Activated T-cell treated with anti-CD3 and anti-CD28 coated beads for 48 hours (primary cell): ENCODE measurements at regions not wholly inside any gene's neighbourhood (a gene's known extent, or its start where the extent isn't known, plus 50 kb on each side); places are given as distances from the start of the nearest gene placed in this dataset.

Experiments used
- DNase-seq: peaks from one replicate; pipeline ENCODE4 v3.0.0-alpha.2; 2020; ENCODE audit warnings: low read depth

GRCh38 chr2:120607506-120607905 is 128.2 kb upstream of the GLI2 start:
- no peak for DNase-seq

GRCh38 chr2:120607996-120608395 is 127.7 kb upstream of the GLI2 start:
- no peak for DNase-seq

GRCh38 chr2:120609826-120610395 is 125.8 kb upstream of the GLI2 start:
- no peak for DNase-seq

GRCh38 chr2:120611016-120611415 is 124.7 kb upstream of the GLI2 start:
- DNase-seq, result no peak

GRCh38 chr2:120611961-120612360 is 123.7 kb upstream of the GLI2 start:
- DNase-seq, result no peak

GRCh38 chr2:120612471-120612870 is 123.2 kb upstream of the GLI2 start:
- no peak for DNase-seq

- no peak for DNase-seq
Measured at GRCh38 chr2:120612931-120613330, 122.7 kb upstream of the GLI2 start.

- DNase-seq, result no peak
Measured at GRCh38 chr2:120613742-120614571, 121.7 kb upstream of the GLI2 start.

GRCh38 chr2:120614901-120615300 is 120.8 kb upstream of the GLI2 start:
- no peak for DNase-seq

GRCh38 chr2:120616261-120616660 is 119.4 kb upstream of the GLI2 start:
- DNase-seq, result no peak

- no peak for DNase-seq
Measured at GRCh38 chr2:120617055-120617454, 118.6 kb upstream of the GLI2 start.

- DNase-seq, result no peak
Measured at GRCh38 chr2:120618830-120619229, 116.8 kb upstream of the GLI2 start.

GRCh38 chr2:120619579-120619978 is 116.1 kb upstream of the GLI2 start:
- no peak for DNase-seq

- no peak for DNase-seq
Measured at GRCh38 chr2:120620025-120620793, 115.5 kb upstream of the GLI2 start.

GRCh38 chr2:120622159-120622869 is 113.4 kb upstream of the GLI2 start:
- DNase-seq, result no peak

- no peak for DNase-seq
Measured at GRCh38 chr2:120622886-120623753, 112.5 kb upstream of the GLI2 start.

GRCh38 chr2:120624061-120624737 is 111.5 kb upstream of the GLI2 start:
- DNase-seq, result no peak

GRCh38 chr2:120624738-120625446 is 110.8 kb upstream of the GLI2 start:
- no peak for DNase-seq

GRCh38 chr2:120625865-120626560 is 109.7 kb upstream of the GLI2 start:
- no peak for DNase-seq

GRCh38 chr2:120626566-120626965 is 109.1 kb upstream of the GLI2 start:
- DNase-seq, result no peak
